CD4-positive, alpha-beta T cell treated with Interleukin-2 at 100 ng/mL for 4 hours (primary cell): ENCODE measurements at regions not wholly inside any gene's neighbourhood (a gene's known extent, or its start where the extent isn't known, plus 50 kb on each side); places are given as distances from the start of the nearest gene placed in this dataset.
"Not testable (repeated sequence)": the region's sequence is repeated elsewhere in the genome, so short reads cannot be mapped to it uniquely, and the experiment has no call there.

Experiments
- DNase-seq: peaks from one replicate; pipeline ENCODE4 v3.0.0-alpha.2; 2020; ENCODE audit warnings: low spot score

GRCh38 chr3:127520993-127521392, 69.5 kb downstream of the TPRA1 start:
- no peak for DNase-seq

GRCh38 chr3:127518456-127519081, 72.0 kb downstream of the TPRA1 start:
- DNase-seq = no peak

- no peak for DNase-seq
Observed at GRCh38 chr3:127512256-127512655, 78.3 kb downstream of the TPRA1 start.

GRCh38 chr3:127501177-127501576, 89.4 kb downstream of the TPRA1 start:
- DNase-seq = no peak

- DNase-seq = no peak
Observed at GRCh38 chr3:127497676-127498075, 92.9 kb downstream of the TPRA1 start.

GRCh38 chr3:127497166-127497565, 93.4 kb downstream of the TPRA1 start:
- no peak for DNase-seq

GRCh38 chr3:127495821-127496655, 94.5 kb downstream of the TPRA1 start:
- no peak for DNase-seq

GRCh38 chr3:127493924-127494646, 96.4 kb downstream of the TPRA1 start:
- no peak for DNase-seq

- no peak for DNase-seq
Observed at GRCh38 chr3:127492426-127492825, 98.1 kb downstream of the TPRA1 start.

GRCh38 chr3:127491909-127492308, 98.6 kb downstream of the TPRA1 start:
- no peak for DNase-seq

GRCh38 chr3:127491323-127491722, 99.2 kb downstream of the TPRA1 start:
- no peak for DNase-seq

GRCh38 chr3:127491024-127491305, 99.6 kb downstream of the TPRA1 start:
- not testable (repeated sequence) for DNase-seq

- DNase-seq = no peak
Observed at GRCh38 chr3:127490271-127491023, 100.1 kb downstream of the TPRA1 start.

GRCh38 chr3:127489357-127489756, 101.2 kb downstream of the TPRA1 start:
- no peak for DNase-seq

GRCh38 chr3:127488740-127489139, 101.8 kb downstream of the TPRA1 start:
- DNase-seq = no peak

- no peak for DNase-seq
Observed at GRCh38 chr3:127488141-127488672, 102.3 kb downstream of the TPRA1 start.

GRCh38 chr3:127487196-127487595, 103.3 kb downstream of the TPRA1 start:
- DNase-seq = no peak

- DNase-seq = no peak
Observed at GRCh38 chr3:127486321-127486944, 104.1 kb downstream of the TPRA1 start.

GRCh38 chr3:127485396-127486170, 105.0 kb downstream of the TPRA1 start:
- no peak for DNase-seq

- no peak for DNase-seq
Observed at GRCh38 chr3:127484601-127485388, 105.7 kb downstream of the TPRA1 start.
